ENCODE measurements at regions not wholly inside any gene's neighbourhood (a gene's known extent, or its start where the extent isn't known, plus 50 kb on each side); places are given as distances from the start of the nearest gene placed in this dataset.
"Not testable (repeated sequence)": the region's sequence is repeated elsewhere in the genome, so short reads cannot be mapped to it uniquely, and the experiment has no call there.

DNA sequence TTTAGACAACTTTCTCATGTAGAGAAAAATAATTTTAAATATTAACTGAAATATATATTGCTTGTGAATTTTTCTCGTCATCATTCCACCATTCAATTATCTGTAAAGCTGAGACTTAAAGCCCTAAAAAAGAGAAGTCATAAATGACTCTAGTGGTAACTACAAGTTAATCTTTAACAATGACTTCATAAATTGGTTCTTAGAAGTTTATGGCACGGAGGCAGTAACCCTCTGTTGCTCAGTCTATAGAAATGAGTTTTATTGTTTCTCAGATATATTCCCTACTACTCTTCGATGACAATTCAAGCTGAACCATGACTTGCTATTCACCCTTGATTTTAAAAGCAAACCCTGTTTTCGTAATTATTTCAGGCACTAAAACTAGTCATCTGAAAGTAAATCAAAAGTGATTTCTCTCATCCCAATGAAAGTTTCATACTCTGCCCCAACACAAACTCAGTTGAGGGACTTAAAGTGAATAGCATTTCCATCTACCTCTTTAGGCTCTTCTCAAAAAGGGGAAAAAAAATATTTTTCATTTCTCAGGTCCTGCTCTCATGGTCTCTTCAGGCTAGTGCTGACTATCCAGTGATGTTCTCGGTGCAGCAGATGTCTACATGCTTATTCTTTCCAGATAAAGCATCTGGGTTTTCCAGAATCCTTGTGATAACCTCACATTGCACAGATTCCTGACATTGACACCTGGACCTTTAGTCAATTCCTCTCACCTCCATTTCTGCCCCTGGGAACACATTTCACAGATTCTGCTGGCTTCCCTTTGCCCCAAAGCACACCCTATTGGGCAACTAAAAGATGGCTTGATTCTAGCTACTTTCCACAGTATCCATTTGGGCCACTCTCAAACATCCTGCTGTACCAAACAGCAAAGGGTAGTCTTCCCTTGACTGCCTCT is 207.8 kb upstream of the LRATD1 start:
- no peak for DNase-seq (ENCODE audit: low read depth)

GRCh38 chr2:14425869-14426268 is 206.6 kb upstream of the LRATD1 start:
- no peak for DNase-seq (ENCODE audit: low read depth)

DNA sequence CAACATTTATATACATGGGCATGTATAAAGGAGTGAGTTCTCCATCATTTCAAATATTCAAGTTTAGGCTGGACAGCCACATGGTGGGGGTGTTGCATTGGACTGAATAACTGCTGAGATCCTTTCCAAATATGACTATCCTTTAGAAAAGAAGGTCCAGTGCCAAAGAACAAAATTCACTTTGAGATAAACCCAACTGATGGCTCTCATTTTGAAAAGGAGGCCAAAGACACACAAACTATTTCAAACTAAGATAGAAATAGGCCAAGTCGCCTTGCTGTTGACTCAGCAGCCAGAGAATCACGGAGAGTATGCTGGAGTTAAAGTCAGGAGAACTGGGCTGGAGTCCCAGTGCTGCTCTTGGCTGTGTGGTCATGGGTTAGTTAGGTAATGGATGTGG is 204.5 kb upstream of the LRATD1 start:
- DNase-seq (ENCODE audit: low read depth), result no peak

- DNase-seq (ENCODE audit: low read depth), result no peak
These were observed 198.5 kb upstream of the LRATD1 start for GRCh38 chr2:14433946-14434495.

GRCh38 chr2:14445670-14446069 is 186.8 kb upstream of the LRATD1 start:
- no peak for DNase-seq (ENCODE audit: low read depth)

- DNase-seq (ENCODE audit: low read depth), result no peak
These were observed 184.2 kb upstream of the LRATD1 start for GRCh38 chr2:14448340-14448739.

DNA sequence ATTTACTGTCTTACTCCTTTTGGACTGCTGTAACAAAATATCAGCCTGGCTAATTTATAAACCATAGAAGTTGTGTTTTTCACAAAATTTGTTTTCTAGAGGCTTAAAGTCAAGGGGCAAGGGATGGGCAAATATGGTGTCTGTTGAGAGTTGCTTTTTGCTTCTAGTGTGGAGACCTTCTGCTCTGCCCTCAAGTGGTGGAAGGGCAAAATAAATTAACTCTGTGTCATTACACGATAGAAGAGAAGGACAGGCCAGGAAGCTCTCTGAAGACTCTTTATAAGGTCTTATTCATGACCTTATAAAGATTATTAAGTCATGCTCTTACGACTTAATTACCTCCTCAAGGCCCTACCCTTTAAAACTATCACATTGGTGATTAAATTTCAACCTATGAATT is 181.2 kb upstream of the LRATD1 start:
- DNase-seq (ENCODE audit: low read depth), result no peak

GRCh38 chr2:14454202-14454601 is 178.3 kb upstream of the LRATD1 start:
- no peak for DNase-seq (ENCODE audit: low read depth)

- DNase-seq (ENCODE audit: low read depth), result no peak
These were observed 172.7 kb upstream of the LRATD1 start for GRCh38 chr2:14459786-14460325.

GRCh38 chr2:14475994-14476393 is 156.5 kb upstream of the LRATD1 start:
- DNase-seq (ENCODE audit: low read depth), result no peak

DNA sequence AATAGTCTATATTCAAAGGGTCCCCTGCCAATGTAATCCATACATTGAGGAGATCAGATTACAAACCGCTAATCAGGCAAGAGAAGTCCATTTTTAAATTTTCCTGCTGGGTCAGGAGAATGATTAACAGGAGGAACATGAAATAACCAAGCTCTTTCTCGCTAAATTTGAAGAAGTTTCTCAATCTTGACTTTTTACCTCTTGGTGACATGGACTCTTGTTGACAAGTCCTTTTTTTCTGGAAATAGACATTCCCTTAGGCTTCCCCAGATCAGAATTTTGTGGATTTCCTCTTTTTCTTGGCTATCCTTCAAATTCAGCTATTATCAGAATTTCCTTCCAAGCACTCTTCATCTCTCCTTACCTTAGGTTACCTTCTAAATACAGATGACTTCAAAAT is 153.0 kb upstream of the LRATD1 start:
- no peak for DNase-seq (ENCODE audit: low read depth)

GRCh38 chr2:14480120-14480519 is 152.4 kb upstream of the LRATD1 start:
- no peak for DNase-seq (ENCODE audit: low read depth)

DNA sequence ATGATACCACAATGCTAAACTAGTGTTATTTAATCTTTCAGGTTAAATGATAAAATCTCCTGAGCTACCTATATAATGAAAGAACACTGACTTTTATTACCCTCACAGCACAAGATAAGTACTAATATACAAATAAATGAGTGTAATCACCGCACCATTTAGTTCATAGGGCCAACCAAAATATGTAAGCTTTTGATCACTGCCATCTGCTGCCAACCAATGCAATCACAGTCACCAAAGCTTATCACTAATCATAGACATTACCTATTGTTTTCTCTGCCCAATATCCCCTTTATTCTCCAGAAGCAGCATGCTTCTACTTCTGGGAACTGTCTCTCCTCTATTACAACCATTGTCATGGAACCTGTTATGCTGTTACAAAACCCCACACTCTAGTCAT is 151.6 kb upstream of the LRATD1 start:
- DNase-seq (ENCODE audit: low read depth), result no peak

- no peak for DNase-seq (ENCODE audit: low read depth)
These were observed 139.5 kb upstream of the LRATD1 start for GRCh38 chr2:14492920-14493503.

GRCh38 chr2:14494759-14495158 is 137.8 kb upstream of the LRATD1 start:
- DNase-seq (ENCODE audit: low read depth), result no peak

DNA sequence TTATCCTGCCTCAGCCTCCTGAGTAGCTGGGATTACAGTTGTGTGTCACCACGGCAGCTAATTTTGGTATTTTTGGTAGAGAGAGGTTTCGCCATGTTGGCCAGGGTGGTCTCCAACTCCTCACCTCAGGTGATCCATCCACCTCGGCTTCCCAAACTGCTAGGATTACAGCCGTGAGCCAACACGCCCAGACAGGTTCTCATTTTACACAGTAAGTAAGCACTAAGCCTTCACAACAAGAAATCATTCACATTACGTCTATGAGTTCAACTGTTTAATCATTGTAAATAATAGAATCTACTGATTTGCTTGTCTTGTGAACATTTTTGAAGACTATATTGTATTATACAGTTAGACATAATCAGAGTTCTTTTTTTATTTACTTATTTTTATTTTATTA is 131.5 kb upstream of the LRATD1 start:
- no peak for DNase-seq (ENCODE audit: low read depth)

DNA sequence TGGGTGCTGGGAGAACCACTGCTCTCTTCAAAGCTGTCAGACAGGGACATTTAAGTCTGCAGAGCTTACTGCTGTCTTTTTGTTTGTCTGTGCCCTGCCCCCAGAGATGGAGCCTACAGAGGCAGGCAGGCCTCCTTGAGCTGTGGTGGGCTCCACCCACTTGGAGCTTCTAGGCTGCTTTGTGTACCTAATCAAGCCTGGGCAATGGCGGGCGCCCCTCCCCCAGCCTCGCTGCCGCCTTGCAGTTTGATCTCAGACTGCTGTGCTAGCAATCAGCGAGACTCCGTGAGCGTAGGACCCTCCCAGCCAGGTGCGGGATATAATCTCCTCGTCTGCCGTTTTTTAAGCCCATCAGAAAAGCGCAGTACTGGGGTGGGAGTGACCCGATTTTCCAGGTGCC is 125.6 kb upstream of the LRATD1 start:
- not testable (repeated sequence) for DNase-seq (ENCODE audit: low read depth)

DNA sequence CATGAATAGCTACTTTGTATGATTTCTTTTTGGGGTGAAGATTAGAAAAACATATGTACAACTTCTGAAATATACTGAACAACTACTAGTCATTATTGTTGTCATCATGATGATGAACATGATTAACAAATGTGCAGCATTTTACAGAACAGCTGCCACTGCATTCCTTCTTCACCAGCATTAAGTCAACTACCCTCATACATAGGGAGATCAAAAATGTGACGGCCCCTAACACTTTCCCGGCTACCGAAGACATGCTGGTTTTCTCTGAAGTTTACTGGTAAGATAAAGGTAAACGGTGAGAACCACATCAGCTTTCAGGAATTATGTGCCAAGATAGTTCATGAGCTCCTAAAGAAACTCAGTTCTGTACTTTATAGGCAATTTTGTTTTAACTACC is 121.0 kb upstream of the LRATD1 start:
- no peak for DNase-seq (ENCODE audit: low read depth)

DNA sequence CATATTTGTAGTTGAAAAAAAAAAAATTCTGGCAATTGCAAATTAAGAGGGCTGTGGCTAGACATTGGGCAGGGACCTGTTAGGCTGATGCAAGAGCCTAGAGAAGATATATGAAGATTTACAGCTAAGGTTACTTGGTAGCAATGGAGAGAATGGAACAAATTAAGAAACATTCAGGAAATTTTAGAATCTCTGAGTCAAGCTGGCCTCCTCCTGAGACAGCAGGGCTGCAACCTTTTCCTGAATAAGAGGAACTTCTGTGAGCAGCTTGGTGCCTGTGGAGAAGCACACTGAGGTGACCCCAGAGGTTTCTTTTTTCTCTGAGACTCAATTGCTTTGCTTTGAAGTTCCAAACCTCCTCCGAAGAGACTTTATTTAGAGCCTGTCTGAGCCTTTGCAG is 118.6 kb upstream of the LRATD1 start:
- DNase-seq (ENCODE audit: low read depth), result no peak

- DNase-seq (ENCODE audit: low read depth), result no peak
These were observed 115.7 kb upstream of the LRATD1 start for GRCh38 chr2:14516844-14517243.

- no peak for DNase-seq (ENCODE audit: low read depth)
These were observed 114.8 kb upstream of the LRATD1 start for GRCh38 chr2:14517731-14518130.

GRCh38 chr2:14520385-14520945 is 112.1 kb upstream of the LRATD1 start:
- DNase-seq (ENCODE audit: low read depth), result no peak
